DOHH2 (cell line): ENCODE measurements at regions not wholly inside any gene's neighbourhood (a gene's known extent, or its start where the extent isn't known, plus 50 kb on each side); places are given as distances from the start of the nearest gene placed in this dataset.
"Not testable (repeated sequence)": the region's sequence is repeated elsewhere in the genome, so short reads cannot be mapped to it uniquely, and the experiment has no call there.

Source experiments
- EZH2phosphoT487 ChIP-seq: fragments of 200-600 bp; sonication (generic); IDR thresholded peaks from 2 replicates; pipeline ENCODE4 v1.6.1; 2017; ENCODE audit warnings: borderline replicate concordance, mild to moderate bottlenecking, antibody characterized with exemption, low read length, moderate library complexity, mixed read lengths
- TF ChIP-seq, protein P1 (sequence below): fragments of 200-600 bp; sonication (generic); IDR thresholded peaks from one replicate; pipeline ENCODE4 v1.5.1; 2014; ENCODE audit warnings: antibody characterized with exemption, mild to moderate bottlenecking, low read depth, low read length; ENCODE audit not compliant: poor library complexity, severe bottlenecking

DNA sequence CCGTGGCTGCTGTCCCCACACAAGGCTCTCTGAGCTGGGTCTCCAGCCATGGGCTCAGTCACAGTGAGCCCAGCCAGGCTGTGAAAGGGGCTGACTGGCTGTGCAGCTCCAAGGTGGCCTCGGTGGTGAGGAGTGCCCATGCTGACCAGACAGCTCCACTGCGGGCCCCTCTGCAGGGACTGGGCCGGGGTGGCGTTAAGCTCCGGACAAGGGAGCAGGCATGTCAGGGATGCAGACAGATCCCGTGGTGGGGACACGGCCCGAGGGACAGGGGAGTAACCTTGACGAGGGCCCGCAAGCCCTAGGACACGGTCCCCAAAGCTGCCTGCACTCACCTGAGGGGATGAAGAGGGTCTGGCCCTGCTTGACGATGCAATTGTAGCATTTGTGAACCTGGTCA is 132.0 kb downstream of the TUBA3C start:
- TF ChIP-seq, protein P1, sequence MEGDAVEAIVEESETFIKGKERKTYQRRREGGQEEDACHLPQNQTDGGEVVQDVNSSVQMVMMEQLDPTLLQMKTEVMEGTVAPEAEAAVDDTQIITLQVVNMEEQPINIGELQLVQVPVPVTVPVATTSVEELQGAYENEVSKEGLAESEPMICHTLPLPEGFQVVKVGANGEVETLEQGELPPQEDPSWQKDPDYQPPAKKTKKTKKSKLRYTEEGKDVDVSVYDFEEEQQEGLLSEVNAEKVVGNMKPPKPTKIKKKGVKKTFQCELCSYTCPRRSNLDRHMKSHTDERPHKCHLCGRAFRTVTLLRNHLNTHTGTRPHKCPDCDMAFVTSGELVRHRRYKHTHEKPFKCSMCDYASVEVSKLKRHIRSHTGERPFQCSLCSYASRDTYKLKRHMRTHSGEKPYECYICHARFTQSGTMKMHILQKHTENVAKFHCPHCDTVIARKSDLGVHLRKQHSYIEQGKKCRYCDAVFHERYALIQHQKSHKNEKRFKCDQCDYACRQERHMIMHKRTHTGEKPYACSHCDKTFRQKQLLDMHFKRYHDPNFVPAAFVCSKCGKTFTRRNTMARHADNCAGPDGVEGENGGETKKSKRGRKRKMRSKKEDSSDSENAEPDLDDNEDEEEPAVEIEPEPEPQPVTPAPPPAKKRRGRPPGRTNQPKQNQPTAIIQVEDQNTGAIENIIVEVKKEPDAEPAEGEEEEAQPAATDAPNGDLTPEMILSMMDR = not testable (repeated sequence)
- not testable (repeated sequence) for TF ChIP-seq EZH2phosphoT487
